Activated T-cell treated with anti-CD3 and anti-CD28 coated beads, Interleukin-2, amount 50 U/mL, for 72 hours (primary cell): ENCODE measurements at regions not wholly inside any gene's neighbourhood (a gene's known extent, or its start where the extent isn't known, plus 50 kb on each side); places are given as distances from the start of the nearest gene placed in this dataset.
"Not testable (repeated sequence)": the region's sequence is repeated elsewhere in the genome, so short reads cannot be mapped to it uniquely, and the experiment has no call there.

Source experiments
- ATAC-seq, 2 donors: fragments of 150-1000 bp; cut with Tn5 transposase; replicated peaks in 1 of 2; 2 replicates each; pipeline ENCODE4 v1.10.0; 2021; ENCODE audit warnings: moderate library complexity in 2 of 2, mild to moderate bottlenecking in 1 of 2
- DNase-seq, 2 donors: peaks; one replicate each; pipeline ENCODE4 v3.0.0; 2021 to 2022; ENCODE audit warnings: mixed read lengths in 1 of 2
- H3K27ac Mint-ChIP-seq: one replicate; pipeline ENCODE4 v1.8.0; 2022; ENCODE audit warnings: mild to moderate bottlenecking, moderate library complexity, mixed read lengths
- H3K27me3 Mint-ChIP-seq: one replicate; pipeline ENCODE4 v1.8.0; 2022; ENCODE audit warnings: low read depth, mixed read lengths
- H3K36me3 Mint-ChIP-seq, 2 donors: one replicate each; pipeline ENCODE4 v1.8.0; 2022; ENCODE audit warnings: mixed read lengths in 2 of 2, mild to moderate bottlenecking in 1 of 2; ENCODE audit not compliant: insufficient read depth in 2 of 2
- H3K4me1 Mint-ChIP-seq: one replicate; pipeline ENCODE4 v1.8.0; 2022; ENCODE audit warnings: low read depth, mixed read lengths
- H3K4me3 Mint-ChIP-seq, 2 donors: one replicate each; pipeline ENCODE4 v1.8.0; 2022; ENCODE audit warnings: mild to moderate bottlenecking in 2 of 2, mixed read lengths in 2 of 2, moderate library complexity in 2 of 2
- H3K9me3 Mint-ChIP-seq, 2 donors: one replicate each; pipeline ENCODE4 v1.8.0; 2022; ENCODE audit warnings: mixed read lengths in 2 of 2

- ATAC-seq (no peak), DNase-seq (no peak)
- no peak overlapping the region for H3K27ac Mint-ChIP-seq
- no peaks in the 10 kb centered on the region for H3K4me1 Mint-ChIP-seq
- H3K4me3 Mint-ChIP-seq, result no peak overlapping the region
- no peaks in the 10 kb centered on the region for H3K9me3 Mint-ChIP-seq
- no peaks in the 10 kb centered on the region for H3K27me3 Mint-ChIP-seq
- no peaks in the 10 kb centered on the region for H3K36me3 Mint-ChIP-seq
These were observed 124.2 kb upstream of the SATB2 start for GRCh38 chr2:199581935-199582360.

GRCh38 chr2:199581408-199581807, 123.7 kb upstream of the SATB2 start:
- H3K9me3 Mint-ChIP-seq, result no peaks in the 10 kb centered on the region
- no peak for ATAC-seq
- no peak overlapping the region for H3K27ac Mint-ChIP-seq
- no peak overlapping the region for H3K4me3 Mint-ChIP-seq
- H3K27me3 Mint-ChIP-seq, result no peaks in the 10 kb centered on the region
- DNase-seq, result no peak
- H3K4me1 Mint-ChIP-seq, result no peaks in the 10 kb centered on the region
- H3K36me3 Mint-ChIP-seq, result no peaks in the 10 kb centered on the region

GRCh38 chr2:199575416-199575815, 117.7 kb upstream of the SATB2 start:
- no peak overlapping the region for H3K27ac Mint-ChIP-seq

GRCh38 chr2:199572571-199572970, 114.8 kb upstream of the SATB2 start:
- no peaks in the 10 kb centered on the region for H3K9me3 Mint-ChIP-seq
- H3K27ac Mint-ChIP-seq, result no peak overlapping the region
- H3K36me3 Mint-ChIP-seq, result no peaks in the 10 kb centered on the region
- no peaks in the 10 kb centered on the region for H3K27me3 Mint-ChIP-seq
- DNase-seq, result no peak
- H3K4me1 Mint-ChIP-seq, result no peaks in the 10 kb centered on the region
- H3K4me3 Mint-ChIP-seq, result no peak overlapping the region
- no peak for ATAC-seq

More at GRCh38 chr2:199575416-199575815, 117.7 kb upstream of the SATB2 start:
- Mint-ChIP-seq H3K9me3 (no peaks in the 10 kb centered on the region), H3K27me3 (no peaks in the 10 kb centered on the region), H3K36me3 (no peaks in the 10 kb centered on the region), H3K4me1 (no peaks in the 10 kb centered on the region), H3K4me3 (no peak overlapping the region)
- no peak for DNase-seq
- ATAC-seq, result no peak

GRCh38 chr2:199570934-199571333, 113.2 kb upstream of the SATB2 start:
- Mint-ChIP-seq H3K27me3 (no peaks in the 10 kb centered on the region), H3K4me1 (no peaks in the 10 kb centered on the region), H3K27ac (no peak overlapping the region), H3K36me3 (no peaks in the 10 kb centered on the region), H3K4me3 (no peak overlapping the region), H3K9me3 (no peaks in the 10 kb centered on the region)
- DNase-seq (no peak), ATAC-seq (no peak)

- Mint-ChIP-seq H3K36me3 (no peaks in the 10 kb centered on the region), H3K27ac (no peak overlapping the region), H3K4me3 (no peak overlapping the region), H3K4me1 (no peaks in the 10 kb centered on the region), H3K27me3 (no peaks in the 10 kb centered on the region), H3K9me3 (peaks cover 0 to 1% of the 10 kb centered on the region in 2 donors)
- DNase-seq, result no peak
- ATAC-seq, result no peak
These were observed 111.6 kb upstream of the SATB2 start for GRCh38 chr2:199569336-199569735.

- ATAC-seq (no peak), DNase-seq (no peak)
- Mint-ChIP-seq H3K4me3 (no peak overlapping the region), H3K36me3 (no peaks in the 10 kb centered on the region), H3K27ac (no peak overlapping the region), H3K27me3 (no peaks in the 10 kb centered on the region), H3K9me3 (no peaks in the 10 kb centered on the region), H3K4me1 (no peaks in the 10 kb centered on the region)
These were observed 100.4 kb upstream of the SATB2 start for GRCh38 chr2:199558156-199558555.

- no peaks in the 10 kb centered on the region for H3K36me3 Mint-ChIP-seq
- H3K27me3 Mint-ChIP-seq, result no peaks in the 10 kb centered on the region
- no peaks in the 10 kb centered on the region for H3K4me1 Mint-ChIP-seq
- H3K4me3 Mint-ChIP-seq, result no peak overlapping the region
- no peaks in the 10 kb centered on the region for H3K9me3 Mint-ChIP-seq
- ATAC-seq (no peak), DNase-seq (no peak)
- no peak overlapping the region for H3K27ac Mint-ChIP-seq
These were observed 99.0 kb upstream of the SATB2 start for GRCh38 chr2:199556527-199557285.

- H3K4me1 Mint-ChIP-seq, result no peaks in the 10 kb centered on the region
- no peak overlapping the region for H3K27ac Mint-ChIP-seq
- no peak overlapping the region for H3K4me3 Mint-ChIP-seq
These were observed 96.3 kb upstream of the SATB2 start for GRCh38 chr2:199554026-199554425.

GRCh38 chr2:199552141-199552540, 94.4 kb upstream of the SATB2 start:
- Mint-ChIP-seq H3K9me3 (no peaks in the 10 kb centered on the region), H3K4me1 (no peaks in the 10 kb centered on the region), H3K4me3 (no peak overlapping the region), H3K27ac (no peak overlapping the region), H3K27me3 (no peaks in the 10 kb centered on the region), H3K36me3 (no peaks in the 10 kb centered on the region)
- ATAC-seq (no peak), DNase-seq (no peak)

More at GRCh38 chr2:199554026-199554425, 96.3 kb upstream of the SATB2 start:
- no peaks in the 10 kb centered on the region for H3K36me3 Mint-ChIP-seq
- no peaks in the 10 kb centered on the region for H3K9me3 Mint-ChIP-seq
- ATAC-seq (no peak), DNase-seq (no peak)
- H3K27me3 Mint-ChIP-seq, result no peaks in the 10 kb centered on the region

- H3K9me3 Mint-ChIP-seq, result peaks cover 0 to 2% of the 10 kb centered on the region in 2 donors
- H3K27me3 Mint-ChIP-seq, result peaks cover 4% of the 10 kb centered on the region
- H3K4me3 Mint-ChIP-seq, result no peak overlapping the region
- no peaks in the 10 kb centered on the region for H3K36me3 Mint-ChIP-seq
- DNase-seq, result no peak
- ATAC-seq, result no peak
- no peaks in the 10 kb centered on the region for H3K4me1 Mint-ChIP-seq
- no peak overlapping the region for H3K27ac Mint-ChIP-seq
These were observed 86.0 kb upstream of the SATB2 start for GRCh38 chr2:199543606-199544172.

GRCh38 chr2:199535445-199536177, 77.9 kb upstream of the SATB2 start:
- Mint-ChIP-seq H3K27ac (no peak overlapping the region), H3K36me3 (no peaks in the 10 kb centered on the region), H3K4me3 (no peak overlapping the region), H3K4me1 (no peaks in the 10 kb centered on the region), H3K9me3 (no peaks in the 10 kb centered on the region), H3K27me3 (no peaks in the 10 kb centered on the region)
- DNase-seq (no peak), ATAC-seq (no peak)

GRCh38 chr2:199533873-199534272, 76.1 kb upstream of the SATB2 start:
- not testable (repeated sequence) for H3K4me1 Mint-ChIP-seq, H3K27me3 Mint-ChIP-seq, DNase-seq, ATAC-seq, H3K9me3 Mint-ChIP-seq, H3K4me3 Mint-ChIP-seq, H3K36me3 Mint-ChIP-seq, H3K27ac Mint-ChIP-seq
